HG02852 (cell line): ENCODE measurements at regions not wholly inside any gene's neighbourhood (a gene's known extent, or its start where the extent isn't known, plus 50 kb on each side); places are given as distances from the start of the nearest gene placed in this dataset.

Experiments
- ATAC-seq: cut with Tn5 transposase; IDR thresholded peaks from one replicate; pipeline ENCODE4 v1.9.1; 2021; ENCODE audit warnings: mild to moderate bottlenecking, moderate library complexity; ENCODE audit not compliant: unreplicated experiment

GRCh38 chr12:124633365-124634362 lies 66.3 kb upstream of the NCOR2 start:
- ATAC-seq, result no peak

DNA sequence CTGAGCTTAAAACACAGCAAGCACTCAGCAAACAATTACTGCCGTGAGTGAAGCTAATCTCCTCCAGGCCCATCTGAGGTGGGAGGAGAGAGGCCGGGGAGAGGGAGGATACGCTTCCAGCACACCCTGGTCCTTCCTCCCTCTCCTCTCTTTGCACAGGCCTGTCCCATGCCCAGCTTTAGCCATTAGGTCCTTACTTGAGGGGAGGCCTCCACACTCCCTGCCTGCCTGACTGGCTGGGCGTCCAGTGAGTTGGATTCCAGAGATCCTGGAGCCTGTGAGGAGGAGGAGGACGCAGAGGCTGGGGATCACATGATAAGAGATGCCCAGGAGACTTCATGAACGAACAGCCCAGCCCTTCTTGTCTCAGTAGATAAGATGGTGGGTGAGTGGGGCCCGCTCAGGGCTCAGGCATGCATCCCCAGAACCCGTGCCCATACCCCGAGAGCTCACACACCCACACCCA lies 65.1 kb upstream of the NCOR2 start:
- no peak for ATAC-seq

DNA sequence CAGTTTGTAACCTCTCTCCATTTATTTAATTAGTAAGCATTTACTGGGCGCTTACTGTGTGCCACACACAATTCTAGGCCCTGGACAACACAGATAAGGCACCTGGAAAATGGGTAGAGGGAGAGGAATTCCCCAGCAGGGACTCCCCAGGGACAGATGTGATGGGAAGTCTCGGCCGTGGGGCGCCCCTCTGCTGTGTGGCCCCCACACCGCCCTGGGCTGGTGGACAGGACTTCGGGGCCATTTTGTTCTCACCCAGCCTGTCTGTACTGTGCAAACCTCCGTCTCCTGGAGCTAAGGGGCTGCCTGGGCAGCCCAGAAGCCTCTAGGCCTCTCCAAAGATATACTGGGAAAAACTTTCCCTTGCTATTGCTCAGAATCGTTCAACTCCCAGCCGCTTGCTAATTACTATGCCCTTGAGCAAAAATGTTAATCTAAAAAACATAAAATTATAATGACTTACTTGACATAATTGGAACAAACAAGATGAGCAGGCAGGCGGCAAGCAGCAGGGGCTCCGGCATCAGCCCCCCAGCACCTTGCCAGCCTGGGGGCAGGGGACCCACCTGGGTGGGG lies 64.4 kb upstream of the NCOR2 start:
- ATAC-seq, result no peak

GRCh38 chr12:124630791-124631313 lies 63.4 kb upstream of the NCOR2 start:
- no peak for ATAC-seq

DNA sequence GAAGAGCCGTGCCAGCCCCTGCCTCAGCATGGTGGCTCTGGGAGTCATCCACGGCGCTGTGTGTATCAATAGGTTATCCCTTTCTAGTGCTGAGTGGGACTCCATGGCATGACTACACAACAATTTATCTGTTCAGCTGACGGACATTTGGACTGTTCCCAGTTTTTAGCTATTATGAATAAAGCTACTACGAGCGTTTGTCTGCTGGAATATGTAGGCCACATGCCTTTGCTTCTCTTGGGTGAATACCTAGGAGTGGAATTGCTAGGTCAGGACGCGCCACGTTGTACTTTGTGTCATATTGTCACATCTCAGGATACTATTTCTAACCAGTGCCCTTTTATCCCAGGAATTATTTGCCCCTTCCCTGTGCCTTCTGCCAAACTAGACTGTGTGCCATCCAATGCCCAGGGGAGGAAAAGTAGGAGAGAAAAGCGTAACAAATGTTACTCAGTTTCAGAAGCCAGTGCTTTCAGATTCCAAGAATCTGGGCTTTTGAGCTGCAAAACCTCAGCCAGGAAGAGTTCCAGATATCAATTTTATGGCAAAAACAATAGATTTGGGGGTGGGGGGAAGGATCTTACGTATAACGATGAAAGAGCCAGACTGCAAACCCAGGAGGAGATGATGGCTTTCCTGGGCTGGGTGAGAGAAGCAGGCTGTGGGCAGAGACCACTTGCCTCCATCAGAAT lies 62.5 kb upstream of the NCOR2 start:
- no peak for ATAC-seq

DNA sequence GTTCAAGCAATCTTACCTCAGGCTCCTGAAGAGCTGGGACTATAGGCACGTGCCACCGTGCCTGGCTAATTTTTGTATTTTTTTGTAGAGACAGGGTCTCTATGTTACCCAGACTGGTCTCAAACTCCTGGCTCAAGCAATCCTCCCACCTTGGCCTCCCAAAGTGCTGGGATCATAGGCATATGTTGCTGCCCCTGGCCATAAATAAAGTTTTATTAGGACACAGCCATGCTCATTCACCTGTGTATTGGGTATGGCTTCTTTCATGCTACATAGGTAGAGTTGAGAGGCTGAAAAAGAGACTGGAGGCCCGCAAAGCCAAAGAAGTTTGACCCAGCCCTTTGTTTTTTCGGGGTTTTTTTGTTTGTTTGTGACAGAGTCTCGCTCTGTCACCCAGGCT lies 61.7 kb upstream of the NCOR2 start:
- no peak for ATAC-seq

DNA sequence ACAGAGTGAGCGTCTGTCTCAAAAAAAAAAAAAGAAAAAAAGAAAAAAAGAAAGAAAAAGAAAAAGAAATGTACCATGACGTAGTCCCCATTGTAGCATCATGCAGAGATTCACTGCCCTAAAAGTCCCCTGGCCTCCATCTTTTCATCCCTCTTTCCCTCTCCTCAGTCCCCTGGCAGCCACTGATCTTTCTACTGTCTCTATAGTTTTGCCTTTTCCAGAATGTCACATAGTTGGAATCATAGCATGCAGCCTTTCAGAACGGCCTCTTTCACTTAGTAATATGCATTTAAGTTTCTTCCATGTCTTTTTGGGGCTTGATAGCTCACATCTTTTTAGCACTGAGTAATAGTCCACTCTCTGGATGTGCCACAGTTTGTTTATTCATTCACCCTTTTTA lies 60.5 kb upstream of the NCOR2 start:
- ATAC-seq, result no peak

GRCh38 chr12:124626971-124627411 lies 59.6 kb upstream of the NCOR2 start:
- ATAC-seq, result no peak

GRCh38 chr12:124625867-124626675 lies 58.7 kb upstream of the NCOR2 start:
- ATAC-seq, result no peak

GRCh38 chr12:124624823-124625222 lies 57.4 kb upstream of the NCOR2 start:
- ATAC-seq, result no peak

GRCh38 chr12:124623344-124624035 lies 56.1 kb upstream of the NCOR2 start:
- no peak for ATAC-seq

DNA sequence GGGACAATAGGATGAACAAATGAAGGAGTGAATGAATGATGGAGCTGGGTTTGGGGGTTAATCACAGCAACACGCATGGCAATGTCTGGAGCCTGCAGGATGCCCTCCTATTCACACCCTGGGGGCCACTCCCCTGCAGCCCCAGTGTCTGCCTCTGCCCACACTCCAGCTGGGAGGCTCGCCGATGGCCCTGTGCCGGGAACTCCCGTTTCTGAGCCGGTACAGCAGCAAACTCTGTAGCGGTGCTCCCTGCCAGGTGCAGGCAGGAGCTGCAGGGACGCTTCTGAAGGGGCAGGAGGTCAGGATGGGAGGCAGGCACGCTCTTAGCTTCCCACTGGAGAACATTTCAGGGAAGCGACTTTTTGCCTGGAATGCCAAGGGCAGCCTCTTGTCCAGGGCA lies 55.4 kb upstream of the NCOR2 start:
- no peak for ATAC-seq

GRCh38 chr12:124622331-124622730 lies 54.9 kb upstream of the NCOR2 start:
- ATAC-seq, result no peak

- ATAC-seq, result no peak
Measured at GRCh38 chr12:124621296-124621660, 53.9 kb upstream of the NCOR2 start.

DNA sequence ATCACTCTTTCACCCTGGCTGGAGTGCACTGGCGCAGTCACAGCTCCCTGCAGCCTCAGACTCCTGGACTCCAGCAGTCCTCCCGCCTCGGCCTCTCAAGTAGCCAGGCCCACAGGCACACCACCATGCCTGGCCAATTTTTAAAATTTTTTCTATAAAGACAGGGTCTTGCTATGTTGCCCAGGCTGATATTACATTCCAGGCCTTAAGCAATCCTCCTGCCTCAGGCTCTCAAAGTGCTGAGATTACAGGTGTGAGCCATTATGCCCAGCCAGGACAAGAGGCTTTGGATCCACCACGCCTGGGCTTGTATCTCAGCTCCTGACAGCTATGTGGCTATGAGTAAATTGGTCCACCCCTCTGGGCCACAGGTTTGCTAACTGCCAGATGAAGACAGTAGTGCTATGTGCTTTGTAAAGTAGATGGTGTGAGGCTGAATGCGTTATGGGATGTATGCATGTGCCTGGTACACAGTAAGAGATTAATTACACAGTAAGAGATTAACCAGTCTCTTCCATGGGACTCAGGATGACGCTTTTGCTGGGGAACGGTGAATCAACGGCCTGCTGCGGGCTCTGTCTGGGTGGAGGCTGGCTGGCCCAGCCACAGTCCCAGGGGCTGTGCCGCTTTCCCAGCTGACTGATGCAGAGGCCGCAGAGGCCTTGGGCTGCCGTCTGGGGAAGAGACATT lies 53.3 kb upstream of the NCOR2 start:
- ATAC-seq, result no peak

DNA sequence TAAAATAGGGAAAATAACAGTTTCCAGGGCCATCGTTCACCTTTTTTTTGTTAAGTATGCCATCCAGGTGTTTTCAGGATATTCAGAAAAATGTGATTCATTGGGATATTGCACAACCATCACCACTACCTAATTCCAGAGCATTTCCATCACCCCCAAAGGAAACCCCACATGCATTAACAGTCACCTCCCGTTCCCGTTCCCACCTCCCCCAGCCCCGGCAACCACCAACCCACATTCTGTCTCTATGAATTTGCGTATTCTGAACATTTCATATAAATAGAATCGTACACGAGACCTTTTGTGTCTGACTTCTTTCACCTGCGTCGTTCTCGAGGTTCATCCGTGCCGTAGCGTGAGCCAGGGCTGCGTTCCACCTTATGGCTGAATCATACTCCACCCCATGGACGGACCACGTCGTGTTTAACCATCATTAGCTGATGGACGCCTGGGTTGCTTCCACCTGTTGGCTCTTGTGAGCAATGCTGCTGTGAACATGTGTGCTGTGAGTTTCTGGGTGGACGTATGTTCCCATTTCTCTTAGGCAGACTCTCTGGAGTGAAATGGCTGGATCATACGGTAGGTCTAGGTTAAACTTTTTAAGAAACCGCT lies 51.0 kb upstream of the NCOR2 start:
- no peak for ATAC-seq

DNA sequence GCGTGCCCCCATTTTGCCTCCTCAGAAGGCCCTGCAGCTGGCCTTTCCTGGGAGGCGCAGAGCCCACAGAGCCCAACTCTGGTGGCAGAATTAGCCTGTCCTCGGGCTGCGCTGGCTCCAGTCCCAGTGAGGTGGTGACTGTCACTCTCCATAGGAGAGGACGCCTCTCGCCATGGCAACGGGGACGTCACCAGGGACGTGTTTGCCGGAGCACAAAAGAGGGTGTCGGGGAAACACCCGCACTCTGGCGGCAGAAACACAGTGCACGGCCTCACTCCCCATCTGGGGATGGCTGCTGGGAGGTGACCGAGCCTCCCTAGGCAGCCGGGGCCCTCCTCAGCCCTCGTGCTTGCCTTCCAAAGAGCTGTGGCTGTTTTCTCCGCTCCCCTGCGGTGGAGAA lies 50.2 kb upstream of the NCOR2 start:
- ATAC-seq, result no peak
